ENCODE measurements at regions not wholly inside any gene's neighbourhood (a gene's known extent, or its start where the extent isn't known, plus 50 kb on each side); places are given as distances from the start of the nearest gene placed in this dataset.

DNA sequence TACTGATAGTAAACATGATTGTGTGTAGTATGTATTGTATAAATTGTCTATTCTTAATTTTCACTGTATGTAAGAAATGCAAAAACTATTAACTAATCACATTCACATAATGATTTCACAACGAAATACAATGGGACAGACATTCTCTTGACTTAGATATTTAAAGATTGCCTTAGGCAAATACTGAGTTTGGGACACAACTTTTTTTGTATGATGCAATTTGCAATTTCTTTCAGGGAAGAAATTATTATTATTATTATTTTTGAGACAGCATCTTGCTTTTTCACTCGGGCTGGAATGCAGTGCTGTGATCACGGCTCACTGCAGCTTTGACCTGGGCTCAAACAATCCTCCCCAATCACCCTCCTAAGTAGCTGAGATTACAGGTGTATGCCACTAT, 173.2 kb upstream of the TRIM24 start:
- CTCF ChIA-PET, result interaction anchor here (0.6 kb wide), 1 partner anchor 845 kb away, joined by 3 read pairs; no protein-coding TSS in a partner anchor
- no peak overlapping the region for H3K27ac ChIP-seq (ENCODE audit: low read depth in 2 of 2, low read length in 1 of 2)
- 15% methylated on average over 3 of the region's 3 CpGs for WGBS (ENCODE audit: low lambda C conversion rate)

More for the DNA sequence above, 173.2 kb upstream of the TRIM24 start:
- H3K9ac ChIP-seq, result no peak overlapping the region
- H2AFZ ChIP-seq (ENCODE audit: low read depth), result no peak overlapping the region
- TF ChIP-seq GABPA (IDR thresholded peaks at IDR 0.05; ENCODE audit: low read depth), result no peak
- TF ChIP-seq, protein P1, sequence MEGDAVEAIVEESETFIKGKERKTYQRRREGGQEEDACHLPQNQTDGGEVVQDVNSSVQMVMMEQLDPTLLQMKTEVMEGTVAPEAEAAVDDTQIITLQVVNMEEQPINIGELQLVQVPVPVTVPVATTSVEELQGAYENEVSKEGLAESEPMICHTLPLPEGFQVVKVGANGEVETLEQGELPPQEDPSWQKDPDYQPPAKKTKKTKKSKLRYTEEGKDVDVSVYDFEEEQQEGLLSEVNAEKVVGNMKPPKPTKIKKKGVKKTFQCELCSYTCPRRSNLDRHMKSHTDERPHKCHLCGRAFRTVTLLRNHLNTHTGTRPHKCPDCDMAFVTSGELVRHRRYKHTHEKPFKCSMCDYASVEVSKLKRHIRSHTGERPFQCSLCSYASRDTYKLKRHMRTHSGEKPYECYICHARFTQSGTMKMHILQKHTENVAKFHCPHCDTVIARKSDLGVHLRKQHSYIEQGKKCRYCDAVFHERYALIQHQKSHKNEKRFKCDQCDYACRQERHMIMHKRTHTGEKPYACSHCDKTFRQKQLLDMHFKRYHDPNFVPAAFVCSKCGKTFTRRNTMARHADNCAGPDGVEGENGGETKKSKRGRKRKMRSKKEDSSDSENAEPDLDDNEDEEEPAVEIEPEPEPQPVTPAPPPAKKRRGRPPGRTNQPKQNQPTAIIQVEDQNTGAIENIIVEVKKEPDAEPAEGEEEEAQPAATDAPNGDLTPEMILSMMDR (IDR thresholded peaks at IDR 0.05), result no peak
- TF ChIP-seq RAD21 (IDR thresholded peaks at IDR 0.05; ENCODE audit: low read length), result no peak
- TF ChIP-seq, protein P2, sequence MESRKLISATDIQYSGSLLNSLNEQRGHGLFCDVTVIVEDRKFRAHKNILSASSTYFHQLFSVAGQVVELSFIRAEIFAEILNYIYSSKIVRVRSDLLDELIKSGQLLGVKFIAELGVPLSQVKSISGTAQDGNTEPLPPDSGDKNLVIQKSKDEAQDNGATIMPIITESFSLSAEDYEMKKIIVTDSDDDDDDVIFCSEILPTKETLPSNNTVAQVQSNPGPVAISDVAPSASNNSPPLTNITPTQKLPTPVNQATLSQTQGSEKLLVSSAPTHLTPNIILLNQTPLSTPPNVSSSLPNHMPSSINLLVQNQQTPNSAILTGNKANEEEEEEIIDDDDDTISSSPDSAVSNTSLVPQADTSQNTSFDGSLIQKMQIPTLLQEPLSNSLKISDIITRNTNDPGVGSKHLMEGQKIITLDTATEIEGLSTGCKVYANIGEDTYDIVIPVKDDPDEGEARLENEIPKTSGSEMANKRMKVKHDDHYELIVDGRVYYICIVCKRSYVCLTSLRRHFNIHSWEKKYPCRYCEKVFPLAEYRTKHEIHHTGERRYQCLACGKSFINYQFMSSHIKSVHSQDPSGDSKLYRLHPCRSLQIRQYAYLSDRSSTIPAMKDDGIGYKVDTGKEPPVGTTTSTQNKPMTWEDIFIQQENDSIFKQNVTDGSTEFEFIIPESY (IDR thresholded peaks at IDR 0.05; ENCODE audit: borderline replicate concordance, low read depth), result no peak
- no peak for TF ChIP-seq RXRA (IDR thresholded peaks at IDR 0.05; ENCODE audit: borderline replicate concordance, low read depth)
- no peak for TF ChIP-seq TEAD4 (IDR thresholded peaks at IDR 0.05; ENCODE audit: borderline replicate concordance, insufficient read depth)
- TF ChIP-seq TAF1 (IDR thresholded peaks at IDR 0.05; ENCODE audit: borderline replicate concordance, low read depth, low read length), result no peak
- no peak for TF ChIP-seq JUND (IDR thresholded peaks at IDR 0.05)
- no peak for TF ChIP-seq NFIC (IDR thresholded peaks at IDR 0.05; ENCODE audit: borderline replicate concordance)
- no peak for TF ChIP-seq SIN3A (IDR thresholded peaks at IDR 0.05; ENCODE audit: borderline replicate concordance, low read depth, low read length)
- no peak for TF ChIP-seq MXI1 (IDR thresholded peaks at IDR 0.05; ENCODE audit: low read depth, low read length)
- no peak for TF ChIP-seq FOXM1 (IDR thresholded peaks at IDR 0.05; ENCODE audit: low read depth)
- TF ChIP-seq, protein P3, sequence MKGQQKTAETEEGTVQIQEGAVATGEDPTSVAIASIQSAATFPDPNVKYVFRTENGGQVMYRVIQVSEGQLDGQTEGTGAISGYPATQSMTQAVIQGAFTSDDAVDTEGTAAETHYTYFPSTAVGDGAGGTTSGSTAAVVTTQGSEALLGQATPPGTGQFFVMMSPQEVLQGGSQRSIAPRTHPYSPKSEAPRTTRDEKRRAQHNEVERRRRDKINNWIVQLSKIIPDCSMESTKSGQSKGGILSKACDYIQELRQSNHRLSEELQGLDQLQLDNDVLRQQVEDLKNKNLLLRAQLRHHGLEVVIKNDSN (IDR thresholded peaks at IDR 0.05; ENCODE audit: borderline replicate concordance, low read depth), result no peak
- TF ChIP-seq, protein P4, sequence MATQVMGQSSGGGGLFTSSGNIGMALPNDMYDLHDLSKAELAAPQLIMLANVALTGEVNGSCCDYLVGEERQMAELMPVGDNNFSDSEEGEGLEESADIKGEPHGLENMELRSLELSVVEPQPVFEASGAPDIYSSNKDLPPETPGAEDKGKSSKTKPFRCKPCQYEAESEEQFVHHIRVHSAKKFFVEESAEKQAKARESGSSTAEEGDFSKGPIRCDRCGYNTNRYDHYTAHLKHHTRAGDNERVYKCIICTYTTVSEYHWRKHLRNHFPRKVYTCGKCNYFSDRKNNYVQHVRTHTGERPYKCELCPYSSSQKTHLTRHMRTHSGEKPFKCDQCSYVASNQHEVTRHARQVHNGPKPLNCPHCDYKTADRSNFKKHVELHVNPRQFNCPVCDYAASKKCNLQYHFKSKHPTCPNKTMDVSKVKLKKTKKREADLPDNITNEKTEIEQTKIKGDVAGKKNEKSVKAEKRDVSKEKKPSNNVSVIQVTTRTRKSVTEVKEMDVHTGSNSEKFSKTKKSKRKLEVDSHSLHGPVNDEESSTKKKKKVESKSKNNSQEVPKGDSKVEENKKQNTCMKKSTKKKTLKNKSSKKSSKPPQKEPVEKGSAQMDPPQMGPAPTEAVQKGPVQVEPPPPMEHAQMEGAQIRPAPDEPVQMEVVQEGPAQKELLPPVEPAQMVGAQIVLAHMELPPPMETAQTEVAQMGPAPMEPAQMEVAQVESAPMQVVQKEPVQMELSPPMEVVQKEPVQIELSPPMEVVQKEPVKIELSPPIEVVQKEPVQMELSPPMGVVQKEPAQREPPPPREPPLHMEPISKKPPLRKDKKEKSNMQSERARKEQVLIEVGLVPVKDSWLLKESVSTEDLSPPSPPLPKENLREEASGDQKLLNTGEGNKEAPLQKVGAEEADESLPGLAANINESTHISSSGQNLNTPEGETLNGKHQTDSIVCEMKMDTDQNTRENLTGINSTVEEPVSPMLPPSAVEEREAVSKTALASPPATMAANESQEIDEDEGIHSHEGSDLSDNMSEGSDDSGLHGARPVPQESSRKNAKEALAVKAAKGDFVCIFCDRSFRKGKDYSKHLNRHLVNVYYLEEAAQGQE (IDR thresholded peaks at IDR 0.05; ENCODE audit: low read depth, low read length), result no peak
- no peak for TF ChIP-seq POLR2AphosphoS5 (IDR thresholded peaks at IDR 0.05; ENCODE audit: low read depth, low read length)
- no peak for TF ChIP-seq ELF1 (IDR thresholded peaks at IDR 0.05)
- TF ChIP-seq GATA2 (CRISPR knock-in tag; IDR thresholded peaks at IDR 0.05), result no peak
- TF ChIP-seq TCF12 (IDR thresholded peaks at IDR 0.05), result no peak
- no peak for TF ChIP-seq RFX5 (IDR thresholded peaks at IDR 0.05; ENCODE audit: low read length)
- TF ChIP-seq RCOR1 (IDR thresholded peaks at IDR 0.05; ENCODE audit: low read length), result no peak
- DNase-seq, result no peak
- H3K36me3 ChIP-seq (replicated peaks in 1 of 2; ENCODE audit: control insufficient read depth in 1 of 2, insufficient read depth in 2 of 2, low read length in 1 of 2), result no peaks in the 10 kb centered on the region
- no peaks in the 10 kb centered on the region for H3K4me1 ChIP-seq (ENCODE audit: control insufficient read depth in 1 of 2, insufficient read depth in 2 of 2, low read depth in 1 of 2, low read length in 1 of 2)
- H3K4me2 ChIP-seq, result no peak overlapping the region
- peaks cover 13% of the 10 kb centered on the region; the same call in 1 of the 2 replicates for H3K9me3 ChIP-seq
- H3F3A ChIP-seq (replicated peaks; ENCODE audit: insufficient read depth), result no peaks in the 10 kb centered on the region
- no peaks in the 10 kb centered on the region for H4K20me1 ChIP-seq (ENCODE audit: insufficient read depth)
- H3K79me2 ChIP-seq (ENCODE audit: insufficient read depth), result no peaks in the 10 kb centered on the region
- POLR2A ChIA-PET, result no interaction called here
- no peaks in the 10 kb centered on the region for H3K27me3 ChIP-seq (ENCODE audit: insufficient read depth)
- H3K4me3 ChIP-seq (ENCODE audit: low read depth in 2 of 2, low read length in 1 of 2), result no peak overlapping the region
- no peaks in the 10 kb centered on the region for H3K9me2 ChIP-seq

Measured in SK-N-SH (cell line).